GM23338 (cell line): ENCODE measurements at regions not wholly inside any gene's neighbourhood (a gene's known extent, or its start where the extent isn't known, plus 50 kb on each side); places are given as distances from the start of the nearest gene placed in this dataset.

Experiments used
- ATAC-seq: fragments of 200-7000 bp; cut with Tn5 transposase; 3 replicates; pipeline ENCODE4 v1.9.1; 2020
- DNase-seq: peaks from one replicate; pipeline ENCODE4 v3.0.0-alpha.2; 2015; ENCODE audit warnings: low spot score
- H2AFZ ChIP-seq: fragments of 200-600 bp; sonication (generic); 2 replicates; pipeline ENCODE4 v1.8.0; 2016; ENCODE audit warnings: antibody characterized with exemption, mild to moderate bottlenecking, moderate library complexity
- H3F3A ChIP-seq: fragments of 200-600 bp; sonication (generic); replicated peaks from 2 replicates; pipeline ENCODE4 v1.8.0; 2017; ENCODE audit warnings: antibody characterized with exemption, mixed run types, low read depth
- H3K27ac ChIP-seq: fragments of 200-600 bp; sonication (generic); 2 replicates; pipeline ENCODE4 v1.6.1; 2016; ENCODE audit warnings: low read depth
- H3K27me3 ChIP-seq: fragments of 200-600 bp; sonication (generic); 2 replicates; pipeline ENCODE4 v1.8.0; 2016; ENCODE audit warnings: mild to moderate bottlenecking, mixed run types, moderate library complexity; ENCODE audit not compliant: insufficient read depth
- H3K36me3 ChIP-seq: fragments of 200-600 bp; sonication (generic); 2 replicates; pipeline ENCODE4 v1.8.0; 2016; ENCODE audit warnings: mild to moderate bottlenecking; ENCODE audit not compliant: insufficient read depth
- H3K4me1 ChIP-seq: fragments of 200-600 bp; sonication (generic); 2 replicates; pipeline ENCODE4 v1.8.0; 2016; ENCODE audit warnings: mild to moderate bottlenecking, moderate library complexity; ENCODE audit not compliant: insufficient read depth
- H3K4me2 ChIP-seq: fragments of 200-600 bp; sonication (generic); 2 replicates; pipeline ENCODE4 v1.7.1; 2017; ENCODE audit warnings: mixed run types
- H3K4me3 ChIP-seq: fragments of 200-600 bp; sonication (generic); 2 replicates; pipeline ENCODE4 v1.6.1; 2016; ENCODE audit warnings: mixed run types
- H3K79me2 ChIP-seq: fragments of 200-600 bp; sonication (generic); replicated peaks from 2 replicates; pipeline ENCODE4 v1.8.0; 2017; ENCODE audit warnings: mild to moderate bottlenecking; ENCODE audit not compliant: insufficient read depth
- H3K9me2 ChIP-seq: fragments of 200-600 bp; sonication (generic); 2 replicates; pipeline ENCODE4 v1.8.0; 2017; ENCODE audit not compliant: insufficient read depth
- H4K20me1 ChIP-seq: fragments of 200-600 bp; sonication (generic); replicated peaks from 2 replicates; pipeline ENCODE4 v1.8.0; 2017; ENCODE audit warnings: mild to moderate bottlenecking; ENCODE audit not compliant: insufficient read depth
- H3K27ac Mint-ChIP-seq: 2 replicates; pipeline ENCODE4 v1.8.0; 2020; ENCODE audit warnings: inconsistent platforms, mild to moderate bottlenecking, moderate library complexity, mixed read lengths
- H3K27me3 Mint-ChIP-seq: 3 replicates; pipeline ENCODE4 v1.8.0; 2022; ENCODE audit warnings: low read depth, mild to moderate bottlenecking, moderate library complexity, mixed read lengths, inconsistent platforms; ENCODE audit not compliant: insufficient read depth, poor library complexity
- H3K36me3 Mint-ChIP-seq: 3 replicates; pipeline ENCODE4 v1.8.0; 2021; ENCODE audit warnings: low read depth, mild to moderate bottlenecking, inconsistent platforms, moderate library complexity, mixed read lengths
- H3K4me1 Mint-ChIP-seq: 3 replicates; pipeline ENCODE4 v1.8.0; 2020; ENCODE audit warnings: mild to moderate bottlenecking, inconsistent platforms, mixed read lengths
- H3K4me3 Mint-ChIP-seq: 3 replicates; pipeline ENCODE4 v1.8.0; 2021; ENCODE audit warnings: moderate library complexity, mild to moderate bottlenecking, inconsistent platforms, mixed read lengths
- H3K9me3 Mint-ChIP-seq: 3 replicates; pipeline ENCODE4 v1.8.0; 2020; ENCODE audit warnings: moderate library complexity, mild to moderate bottlenecking, inconsistent platforms, mixed read lengths
- ETS1 ChIP-seq: IDR thresholded peaks from 2 replicates; pipeline ENCODE4 v1.6.1; 2016; ENCODE audit warnings: antibody characterized with exemption
- EZH2 ChIP-seq: fragments of 200-600 bp; sonication (generic); IDR thresholded peaks from one replicate; pipeline ENCODE4 v1.8.0; 2017; ENCODE audit warnings: antibody characterized with exemption, mild to moderate bottlenecking, low read depth; ENCODE audit not compliant: unreplicated experiment
- JUNB ChIP-seq: IDR thresholded peaks from one replicate; pipeline ENCODE4 v1.6.1; 2016; ENCODE audit warnings: antibody characterized with exemption; ENCODE audit not compliant: unreplicated experiment
- NANOG ChIP-seq: IDR thresholded peaks from 2 replicates; pipeline ENCODE4 v1.6.1; 2016; ENCODE audit warnings: antibody characterized with exemption, borderline replicate concordance
- POLR2AphosphoS5 ChIP-seq: IDR thresholded peaks from 2 replicates; pipeline ENCODE4 v1.6.1; 2016; ENCODE audit warnings: antibody characterized with exemption, low read depth
- REST ChIP-seq: IDR thresholded peaks from one replicate; pipeline ENCODE4 v1.6.1; 2018; ENCODE audit warnings: antibody characterized with exemption; ENCODE audit not compliant: unreplicated experiment
- STAT1 ChIP-seq: IDR thresholded peaks from one replicate; pipeline ENCODE4 v1.6.1; 2016; ENCODE audit warnings: antibody characterized with exemption; ENCODE audit not compliant: unreplicated experiment
- ZNF462 ChIP-seq: fragments of 250-450 bp; sonication (Bioruptor Pico); IDR thresholded peaks from 2 replicates; pipeline ENCODE4 v1.5.0; 2020; ENCODE audit warnings: mild to moderate bottlenecking, moderate library complexity

- Histone ChIP-seq H3K4me2 (no peak overlapping the region), H3K27ac (no peak overlapping the region), H2AFZ (no peak overlapping the region), H3K36me3 (no peaks in the 10 kb centered on the region), H4K20me1 (no peaks in the 10 kb centered on the region), H3K79me2 (no peaks in the 10 kb centered on the region), H3K9me2 (no peaks in the 10 kb centered on the region), H3F3A (no peaks in the 10 kb centered on the region), H3K4me1 (no peaks in the 10 kb centered on the region), H3K27me3 (no peaks in the 10 kb centered on the region), H3K4me3 (no peak overlapping the region)
- Mint-ChIP-seq H3K27ac (peak overlapping the region; percentile 32; the same call in 1 of the 2 replicates), H3K9me3 (no peaks in the 10 kb centered on the region), H3K4me1 (no peaks in the 10 kb centered on the region), H3K36me3 (no peaks in the 10 kb centered on the region), H3K27me3 (no peaks in the 10 kb centered on the region), H3K4me3 (no peak overlapping the region)
- no peak for TF ChIP-seq POLR2AphosphoS5
- TF ChIP-seq ZNF462 (CRISPR knock-in tag): no peak
- no peak for TF ChIP-seq STAT1
- no peak for TF ChIP-seq JUNB
- TF ChIP-seq EZH2: no peak
- DNase-seq (no peak), ATAC-seq (no peak)
Observed at GRCh38 chr3:161987933-161988332, 491.3 kb downstream of the OTOL1 start.

GRCh38 chr3:161989012-161989411 is 492.4 kb downstream of the OTOL1 start:
- H3K4me3 Mint-ChIP-seq: no peak overlapping the region
- Histone ChIP-seq H3K9me2 (no peaks in the 10 kb centered on the region), H3K4me2 (no peak overlapping the region)

More at GRCh38 chr3:161989012-161989411, 492.4 kb downstream of the OTOL1 start:
- H3K4me1 ChIP-seq: no peaks in the 10 kb centered on the region
- H3K27ac Mint-ChIP-seq: no peak overlapping the region
- ATAC-seq: no peak
- no peaks in the 10 kb centered on the region for H3K27me3 Mint-ChIP-seq
- DNase-seq: no peak
- H3K79me2 ChIP-seq: no peaks in the 10 kb centered on the region
- H3K27ac ChIP-seq: no peak overlapping the region
- no peaks in the 10 kb centered on the region for H3K36me3 ChIP-seq
- no peaks in the 10 kb centered on the region for H4K20me1 ChIP-seq
- no peaks in the 10 kb centered on the region for H3K27me3 ChIP-seq
- no peaks in the 10 kb centered on the region for H3K9me3 Mint-ChIP-seq
- no peak overlapping the region for H3K4me3 ChIP-seq
- TF ChIP-seq ETS1 (no peak), REST (no peak), EZH2 (no peak), JUNB (no peak), NANOG (no peak)
- H3K4me1 Mint-ChIP-seq: no peaks in the 10 kb centered on the region
- no peaks in the 10 kb centered on the region for H3F3A ChIP-seq
- no peaks in the 10 kb centered on the region for H3K36me3 Mint-ChIP-seq
- H2AFZ ChIP-seq: no peak overlapping the region
